Body of pancreas (tissue), 4 donors: ENCODE measurements at regions not wholly inside any gene's neighbourhood (a gene's known extent, or its start where the extent isn't known, plus 50 kb on each side); places are given as distances from the start of the nearest gene placed in this dataset.

Experiments used
- CTCF ChIP-seq, 7 experiments: fragments of 450-650 bp in 4 of 7; fragments of 200-600 bp in 3 of 7; sonication (generic) in 3 of 7; IDR thresholded peaks; one replicate each; pipeline ENCODE4 v1.5.1; 2016 to 2019; ENCODE audit warnings: antibody characterized with exemption in 7 of 7
- POLR2A ChIP-seq, 3 donors: fragments of 450-650 bp; IDR thresholded peaks; one replicate each; pipeline ENCODE4 v1.6.1; 2016; ENCODE audit warnings: antibody characterized with exemption in 3 of 3, mild to moderate bottlenecking in 2 of 3

GRCh38 chr3:56985878-56986277 is 74.6 kb upstream of the SPATA12 start:
- TF ChIP-seq CTCF (IDR thresholded peaks at IDR 0.05), result no peak
- TF ChIP-seq POLR2A (IDR thresholded peaks at IDR 0.05), result no peak
